OCI-LY3 (cell line): ENCODE measurements at regions not wholly inside any gene's neighbourhood (a gene's known extent, or its start where the extent isn't known, plus 50 kb on each side); places are given as distances from the start of the nearest gene placed in this dataset.

ENCODE experiments used
- CTCF ChIP-seq: fragments of 200-600, 300-600 bp; sonication (generic); IDR thresholded peaks from 2 replicates; pipeline ENCODE4 v1.5.1; 2014; ENCODE audit warnings: antibody characterized with exemption, low read length, low read depth
- EZH2phosphoT487 ChIP-seq: fragments of 200-600 bp; shearing (Covaris generic); IDR thresholded peaks from 2 replicates; pipeline ENCODE4 v1.6.1; 2018; ENCODE audit warnings: antibody characterized with exemption, mixed run types, low read depth

- TF ChIP-seq CTCF (no peak), EZH2phosphoT487 (no peak)
Observed at GRCh38 chr4:178450614-178451013, 1008.4 kb upstream of the AGA start.
